ENCODE measurements at regions not wholly inside any gene's neighbourhood (a gene's known extent, or its start where the extent isn't known, plus 50 kb on each side); places are given as distances from the start of the nearest gene placed in this dataset.

DNA sequence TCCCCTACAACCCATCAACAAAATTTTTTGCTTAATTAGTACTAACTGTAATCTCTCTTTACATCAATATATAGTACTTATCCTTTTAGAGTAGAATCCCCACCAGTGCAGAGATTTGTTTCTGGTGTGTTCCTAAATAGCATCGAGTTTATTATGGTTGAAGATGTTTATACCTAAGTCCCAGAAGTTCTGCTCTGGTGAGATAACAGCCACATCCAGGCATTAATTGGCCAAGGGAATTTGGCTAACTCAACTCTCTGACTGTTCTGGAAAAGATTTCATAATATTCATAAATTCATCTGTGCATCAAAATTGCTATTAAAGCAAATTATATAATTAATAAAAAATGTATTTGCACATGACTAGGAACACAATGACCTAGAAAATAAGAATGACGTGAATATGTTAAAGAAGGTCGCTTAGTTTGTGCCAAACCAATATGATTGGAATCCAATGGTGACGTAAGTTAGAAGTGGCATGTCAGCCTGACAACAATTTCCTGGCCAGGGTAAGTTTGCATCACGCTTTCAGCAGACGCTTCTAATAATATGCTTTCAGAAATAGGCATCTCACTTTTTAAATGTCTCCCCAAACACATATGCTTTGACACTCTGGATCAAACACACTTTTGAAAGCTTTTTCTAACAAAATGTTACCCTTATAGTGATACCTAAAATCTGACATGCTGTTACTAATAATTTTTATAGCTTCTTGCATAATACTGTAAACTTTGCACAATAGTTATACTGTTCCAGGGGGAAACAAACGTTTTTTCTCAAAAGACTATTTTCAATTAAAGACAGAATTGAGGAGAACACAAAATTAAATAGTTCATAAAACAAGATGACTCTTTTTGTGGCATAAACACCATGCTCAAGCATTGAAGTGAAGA lies 236.7 kb downstream of the TENT5A start:
- TF ChIP-seq, protein P1, sequence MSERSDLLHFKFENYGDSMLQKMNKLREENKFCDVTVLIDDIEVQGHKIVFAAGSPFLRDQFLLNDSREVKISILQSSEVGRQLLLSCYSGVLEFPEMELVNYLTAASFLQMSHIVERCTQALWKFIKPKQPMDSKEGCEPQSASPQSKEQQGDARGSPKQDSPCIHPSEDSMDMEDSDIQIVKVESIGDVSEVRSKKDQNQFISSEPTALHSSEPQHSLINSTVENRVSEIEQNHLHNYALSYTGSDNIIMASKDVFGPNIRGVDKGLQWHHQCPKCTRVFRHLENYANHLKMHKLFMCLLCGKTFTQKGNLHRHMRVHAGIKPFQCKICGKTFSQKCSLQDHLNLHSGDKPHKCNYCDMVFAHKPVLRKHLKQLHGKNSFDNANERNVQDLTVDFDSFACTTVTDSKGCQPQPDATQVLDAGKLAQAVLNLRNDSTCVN (tag by site-specific recombination; optimal IDR thresholded peaks at IDR 0.05) = no peak
- TF ChIP-seq, protein P2, sequence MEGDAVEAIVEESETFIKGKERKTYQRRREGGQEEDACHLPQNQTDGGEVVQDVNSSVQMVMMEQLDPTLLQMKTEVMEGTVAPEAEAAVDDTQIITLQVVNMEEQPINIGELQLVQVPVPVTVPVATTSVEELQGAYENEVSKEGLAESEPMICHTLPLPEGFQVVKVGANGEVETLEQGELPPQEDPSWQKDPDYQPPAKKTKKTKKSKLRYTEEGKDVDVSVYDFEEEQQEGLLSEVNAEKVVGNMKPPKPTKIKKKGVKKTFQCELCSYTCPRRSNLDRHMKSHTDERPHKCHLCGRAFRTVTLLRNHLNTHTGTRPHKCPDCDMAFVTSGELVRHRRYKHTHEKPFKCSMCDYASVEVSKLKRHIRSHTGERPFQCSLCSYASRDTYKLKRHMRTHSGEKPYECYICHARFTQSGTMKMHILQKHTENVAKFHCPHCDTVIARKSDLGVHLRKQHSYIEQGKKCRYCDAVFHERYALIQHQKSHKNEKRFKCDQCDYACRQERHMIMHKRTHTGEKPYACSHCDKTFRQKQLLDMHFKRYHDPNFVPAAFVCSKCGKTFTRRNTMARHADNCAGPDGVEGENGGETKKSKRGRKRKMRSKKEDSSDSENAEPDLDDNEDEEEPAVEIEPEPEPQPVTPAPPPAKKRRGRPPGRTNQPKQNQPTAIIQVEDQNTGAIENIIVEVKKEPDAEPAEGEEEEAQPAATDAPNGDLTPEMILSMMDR (tag by site-specific recombination; IDR thresholded peaks at IDR 0.05) = no peak
